Choroid plexus epithelial cell (primary cell): ENCODE measurements at regions not wholly inside any gene's neighbourhood (a gene's known extent, or its start where the extent isn't known, plus 50 kb on each side); places are given as distances from the start of the nearest gene placed in this dataset.

Experiments used
- DNase-seq: peaks from one replicate; pipeline ENCODE4 v3.0.0-alpha.2; 2010; ENCODE audit warnings: low read depth
- H3K4me3 ChIP-seq: 2 replicates; pipeline ENCODE4 v1.5.1; 2011; ENCODE audit warnings: low read depth, mild to moderate bottlenecking, control low read depth, low read length, moderate library complexity
- TF ChIP-seq, protein P1 (sequence below): conservative IDR thresholded peaks from 2 replicates; pipeline ENCODE4 v1.5.1; 2011; ENCODE audit warnings: low read depth, mild to moderate bottlenecking, control low read depth, inconsistent platforms, low read length, moderate library complexity

DNA sequence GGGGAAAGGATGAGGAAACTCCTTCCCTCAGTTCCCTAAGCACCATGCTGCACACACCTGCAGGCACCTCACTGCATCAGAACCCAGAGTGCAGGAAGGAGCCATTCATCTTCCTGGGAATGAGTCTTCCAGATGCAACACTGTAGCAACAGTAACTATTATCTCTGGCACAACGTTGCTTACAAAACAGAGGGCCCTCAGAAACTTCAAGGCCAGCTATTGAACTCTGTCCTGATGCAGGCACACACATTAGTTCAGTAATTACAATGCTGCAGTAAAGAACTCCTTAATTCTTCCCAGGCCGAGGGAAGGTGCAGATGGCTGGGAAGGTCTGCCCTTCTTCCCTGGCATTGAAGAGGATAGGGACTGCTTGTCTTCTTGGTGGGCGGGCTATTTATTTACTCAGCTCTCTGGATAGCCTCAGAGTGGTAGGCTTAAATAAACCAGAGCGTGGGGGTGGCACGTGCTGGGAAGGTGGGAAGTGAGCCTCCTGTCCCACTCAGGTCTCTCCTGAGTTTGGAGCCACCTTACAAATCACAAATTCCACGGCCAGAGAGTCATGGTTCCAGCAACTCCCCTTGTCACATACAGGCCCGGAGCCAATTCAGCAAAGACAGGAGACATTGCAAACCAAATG is 125.1 kb upstream of the JCAD start:
- no peak for DNase-seq
- TF ChIP-seq, protein P1, sequence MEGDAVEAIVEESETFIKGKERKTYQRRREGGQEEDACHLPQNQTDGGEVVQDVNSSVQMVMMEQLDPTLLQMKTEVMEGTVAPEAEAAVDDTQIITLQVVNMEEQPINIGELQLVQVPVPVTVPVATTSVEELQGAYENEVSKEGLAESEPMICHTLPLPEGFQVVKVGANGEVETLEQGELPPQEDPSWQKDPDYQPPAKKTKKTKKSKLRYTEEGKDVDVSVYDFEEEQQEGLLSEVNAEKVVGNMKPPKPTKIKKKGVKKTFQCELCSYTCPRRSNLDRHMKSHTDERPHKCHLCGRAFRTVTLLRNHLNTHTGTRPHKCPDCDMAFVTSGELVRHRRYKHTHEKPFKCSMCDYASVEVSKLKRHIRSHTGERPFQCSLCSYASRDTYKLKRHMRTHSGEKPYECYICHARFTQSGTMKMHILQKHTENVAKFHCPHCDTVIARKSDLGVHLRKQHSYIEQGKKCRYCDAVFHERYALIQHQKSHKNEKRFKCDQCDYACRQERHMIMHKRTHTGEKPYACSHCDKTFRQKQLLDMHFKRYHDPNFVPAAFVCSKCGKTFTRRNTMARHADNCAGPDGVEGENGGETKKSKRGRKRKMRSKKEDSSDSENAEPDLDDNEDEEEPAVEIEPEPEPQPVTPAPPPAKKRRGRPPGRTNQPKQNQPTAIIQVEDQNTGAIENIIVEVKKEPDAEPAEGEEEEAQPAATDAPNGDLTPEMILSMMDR: no peak
- no peak overlapping the region for H3K4me3 ChIP-seq

DNA sequence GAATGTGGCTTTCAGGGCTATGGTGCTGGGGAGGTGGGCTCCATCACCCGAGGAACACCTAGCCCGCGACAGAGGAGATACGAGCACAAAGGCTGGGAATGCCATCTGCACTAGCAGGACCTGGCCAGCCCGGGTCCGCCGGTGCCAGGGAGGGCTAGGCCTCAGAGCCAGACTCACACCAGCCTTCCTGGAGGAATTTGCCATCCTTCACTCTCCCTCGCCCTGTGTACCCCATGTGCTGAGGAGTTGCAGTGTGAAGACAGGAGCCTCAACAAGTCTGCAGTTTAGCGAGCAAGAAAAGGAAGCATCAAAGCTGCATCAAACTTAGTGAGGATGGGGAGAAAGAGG is 123.6 kb upstream of the JCAD start:
- no peak overlapping the region for H3K4me3 ChIP-seq
- DNase-seq: no peak
- TF ChIP-seq, protein P1: no peak

DNA sequence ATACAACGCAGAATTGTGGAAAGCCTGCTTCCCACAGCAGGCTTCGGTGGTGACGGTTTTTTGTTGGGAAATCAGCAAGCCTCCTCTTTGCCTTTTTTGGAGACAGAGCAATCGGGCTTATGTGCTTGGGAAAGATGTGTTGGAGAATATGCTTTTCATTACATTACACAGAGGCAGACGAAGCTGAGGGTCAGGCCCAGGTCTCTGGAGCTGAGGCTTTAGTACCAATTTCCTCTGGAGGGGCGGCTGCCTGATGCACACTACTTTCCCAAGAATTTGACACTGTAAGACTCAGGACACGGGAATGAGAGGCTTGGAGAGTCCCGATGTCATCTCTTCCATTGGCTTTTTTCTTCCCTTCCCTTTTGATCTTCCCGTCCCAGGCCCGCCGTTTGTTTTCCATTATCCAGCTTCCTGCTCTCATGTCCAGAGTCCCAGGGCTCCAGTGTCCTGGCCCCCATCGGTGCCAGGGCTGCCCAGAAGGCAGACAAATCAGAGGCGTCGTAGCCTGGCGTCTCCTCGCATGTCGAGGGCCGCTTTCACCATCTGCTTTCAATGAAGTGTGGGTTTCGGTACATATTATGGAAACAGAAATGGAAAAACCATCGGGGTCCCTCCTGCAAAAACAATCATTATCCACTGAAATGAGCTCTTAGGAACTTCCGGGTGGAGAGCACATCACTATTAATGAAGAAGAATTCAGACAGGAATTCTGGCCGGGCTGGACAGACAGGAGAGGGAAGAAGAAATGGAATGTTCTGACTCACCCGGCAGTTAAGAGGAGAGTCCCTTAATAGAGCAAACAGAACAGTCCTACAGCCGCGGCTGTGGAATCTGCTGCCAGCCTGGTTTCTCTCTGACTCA is 123.0 kb upstream of the JCAD start:
- H3K4me3 ChIP-seq: no peak overlapping the region
- TF ChIP-seq, protein P1: no peak
- peak; percentile 83 for DNase-seq

DNA sequence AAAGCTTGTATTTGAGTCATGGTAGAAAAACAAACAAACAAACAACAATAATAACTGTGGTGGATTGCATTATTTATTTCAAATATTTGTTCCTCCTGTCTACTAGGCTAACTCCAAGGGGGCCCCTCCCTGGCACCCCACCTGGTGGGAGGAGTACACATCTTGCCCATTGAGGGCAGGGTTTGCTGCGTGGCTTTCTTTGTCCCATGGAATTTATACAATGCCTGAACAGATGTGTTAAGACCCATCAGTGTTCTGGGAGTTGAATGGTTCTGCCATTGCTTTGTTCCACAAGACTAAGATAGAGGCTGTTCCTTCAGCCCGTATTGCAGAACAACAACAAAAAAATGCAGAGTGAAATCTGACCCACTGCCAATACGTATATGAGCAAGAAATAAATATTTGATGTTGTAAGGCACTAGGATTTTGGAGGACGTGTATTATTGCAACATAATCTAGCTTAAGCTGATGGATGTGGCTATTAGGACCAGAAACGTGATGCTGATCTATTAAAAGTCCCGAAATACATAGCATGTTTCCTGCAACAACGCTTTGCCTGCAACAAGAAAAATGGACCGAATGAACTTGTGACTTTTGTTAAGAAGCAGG is 119.1 kb upstream of the JCAD start:
- DNase-seq: peak; percentile 93
- TF ChIP-seq, protein P1: no peak
- H3K4me3 ChIP-seq: no peak overlapping the region

DNA sequence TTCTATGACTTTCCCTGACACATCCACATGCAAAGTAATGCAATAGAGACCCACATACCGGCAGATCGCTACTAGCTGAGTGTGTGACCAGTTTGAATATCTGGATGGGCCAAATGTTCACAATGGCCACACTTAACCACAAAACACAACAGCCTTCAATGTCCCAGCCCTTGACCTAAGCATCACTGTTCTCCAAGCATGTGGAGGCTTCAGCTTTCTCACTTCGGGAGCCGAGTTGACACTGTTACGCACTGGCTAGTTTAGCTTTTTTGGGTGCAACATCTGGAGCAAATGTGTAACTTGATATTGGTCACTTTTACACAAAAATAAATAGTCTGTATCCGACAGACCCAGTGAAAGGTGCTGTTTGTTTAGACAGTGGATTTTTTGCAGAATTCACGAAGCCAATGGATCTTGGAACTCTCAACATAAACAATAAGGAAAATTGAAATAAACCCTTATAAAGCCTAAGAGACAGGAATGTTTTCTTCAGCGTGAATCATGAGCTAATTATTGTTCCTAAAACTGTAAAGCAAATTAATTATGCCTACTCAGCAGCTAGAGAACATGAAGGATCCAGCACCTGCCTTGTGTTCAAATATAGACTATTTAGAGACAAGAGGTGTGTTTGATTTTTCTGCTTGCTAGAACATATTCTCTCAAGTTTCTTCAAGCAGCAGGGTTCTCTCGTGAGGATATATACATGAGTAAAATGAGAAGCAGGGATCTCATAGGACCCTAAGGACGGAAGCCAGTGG is 117.6 kb upstream of the JCAD start:
- H3K4me3 ChIP-seq: no peak overlapping the region
- TF ChIP-seq, protein P1: no peak
- DNase-seq: peak; percentile 50

DNA sequence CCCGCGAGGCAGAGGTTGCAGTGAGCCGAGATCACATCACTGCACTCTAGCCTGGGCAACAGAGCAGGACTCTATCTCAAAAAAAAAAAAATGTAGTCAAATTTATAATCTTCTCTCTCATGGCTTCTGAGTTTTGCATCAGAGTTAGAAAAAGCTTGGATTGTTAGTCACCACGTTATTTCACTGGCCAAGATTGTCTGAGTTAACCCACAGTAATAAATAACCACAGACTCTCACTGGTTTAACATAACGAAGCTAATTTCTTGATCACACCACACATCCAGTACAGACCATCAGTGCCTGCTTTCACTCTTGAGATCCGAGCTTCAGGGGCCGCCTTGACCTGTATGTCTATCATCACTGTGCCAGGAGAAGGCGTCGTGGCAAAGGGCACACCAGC is 116.8 kb upstream of the JCAD start:
- TF ChIP-seq, protein P1: no peak

More for the DNA sequence above, 116.8 kb upstream of the JCAD start:
- H3K4me3 ChIP-seq: no peak overlapping the region
- DNase-seq: peak; percentile 39
